GM23338 (cell line): ENCODE measurements at regions not wholly inside any gene's neighbourhood (a gene's known extent, or its start where the extent isn't known, plus 50 kb on each side); places are given as distances from the start of the nearest gene placed in this dataset.

Experiments
- ATAC-seq: fragments of 200-7000 bp; cut with Tn5 transposase; 3 replicates; pipeline ENCODE4 v1.9.1; 2020
- DNase-seq: peaks from one replicate; pipeline ENCODE4 v3.0.0-alpha.2; 2015; ENCODE audit warnings: low spot score
- H2AFZ ChIP-seq: fragments of 200-600 bp; sonication (generic); 2 replicates; pipeline ENCODE4 v1.8.0; 2016; ENCODE audit warnings: antibody characterized with exemption, mild to moderate bottlenecking, moderate library complexity
- H3F3A ChIP-seq: fragments of 200-600 bp; sonication (generic); replicated peaks from 2 replicates; pipeline ENCODE4 v1.8.0; 2017; ENCODE audit warnings: antibody characterized with exemption, mixed run types, low read depth
- H3K27ac ChIP-seq: fragments of 200-600 bp; sonication (generic); 2 replicates; pipeline ENCODE4 v1.6.1; 2016; ENCODE audit warnings: low read depth
- H3K27me3 ChIP-seq: fragments of 200-600 bp; sonication (generic); 2 replicates; pipeline ENCODE4 v1.8.0; 2016; ENCODE audit warnings: mild to moderate bottlenecking, mixed run types, moderate library complexity; ENCODE audit not compliant: insufficient read depth
- H3K36me3 ChIP-seq: fragments of 200-600 bp; sonication (generic); 2 replicates; pipeline ENCODE4 v1.8.0; 2016; ENCODE audit warnings: mild to moderate bottlenecking; ENCODE audit not compliant: insufficient read depth
- H3K4me1 ChIP-seq: fragments of 200-600 bp; sonication (generic); 2 replicates; pipeline ENCODE4 v1.8.0; 2016; ENCODE audit warnings: mild to moderate bottlenecking, moderate library complexity; ENCODE audit not compliant: insufficient read depth
- H3K4me2 ChIP-seq: fragments of 200-600 bp; sonication (generic); 2 replicates; pipeline ENCODE4 v1.7.1; 2017; ENCODE audit warnings: mixed run types
- H3K4me3 ChIP-seq: fragments of 200-600 bp; sonication (generic); 2 replicates; pipeline ENCODE4 v1.6.1; 2016; ENCODE audit warnings: mixed run types
- H3K79me2 ChIP-seq: fragments of 200-600 bp; sonication (generic); replicated peaks from 2 replicates; pipeline ENCODE4 v1.8.0; 2017; ENCODE audit warnings: mild to moderate bottlenecking; ENCODE audit not compliant: insufficient read depth
- H3K9me2 ChIP-seq: fragments of 200-600 bp; sonication (generic); 2 replicates; pipeline ENCODE4 v1.8.0; 2017; ENCODE audit not compliant: insufficient read depth
- H4K20me1 ChIP-seq: fragments of 200-600 bp; sonication (generic); replicated peaks from 2 replicates; pipeline ENCODE4 v1.8.0; 2017; ENCODE audit warnings: mild to moderate bottlenecking; ENCODE audit not compliant: insufficient read depth
- H3K27ac Mint-ChIP-seq: 2 replicates; pipeline ENCODE4 v1.8.0; 2020; ENCODE audit warnings: inconsistent platforms, mild to moderate bottlenecking, moderate library complexity, mixed read lengths
- H3K27me3 Mint-ChIP-seq: 3 replicates; pipeline ENCODE4 v1.8.0; 2022; ENCODE audit warnings: low read depth, mild to moderate bottlenecking, moderate library complexity, mixed read lengths, inconsistent platforms; ENCODE audit not compliant: insufficient read depth, poor library complexity
- H3K36me3 Mint-ChIP-seq: 3 replicates; pipeline ENCODE4 v1.8.0; 2021; ENCODE audit warnings: low read depth, mild to moderate bottlenecking, inconsistent platforms, moderate library complexity, mixed read lengths
- H3K4me1 Mint-ChIP-seq: 3 replicates; pipeline ENCODE4 v1.8.0; 2020; ENCODE audit warnings: mild to moderate bottlenecking, inconsistent platforms, mixed read lengths
- H3K4me3 Mint-ChIP-seq: 3 replicates; pipeline ENCODE4 v1.8.0; 2021; ENCODE audit warnings: moderate library complexity, mild to moderate bottlenecking, inconsistent platforms, mixed read lengths
- H3K9me3 Mint-ChIP-seq: 3 replicates; pipeline ENCODE4 v1.8.0; 2020; ENCODE audit warnings: moderate library complexity, mild to moderate bottlenecking, inconsistent platforms, mixed read lengths
- CREB1 ChIP-seq: fragments of 250-450 bp; sonication (Bioruptor Pico); IDR thresholded peaks from 2 replicates; pipeline ENCODE4 v1.5.0; 2020; ENCODE audit warnings: low read depth, mild to moderate bottlenecking, moderate library complexity
- CTCF ChIP-seq, 2 experiments: fragments of 200-600 bp in 1 of 2; sonication (generic) in 1 of 2; conservative IDR thresholded peaks; 2 replicates each; pipeline versions ENCODE4 v1.5.1 to v1.6.1; 2016 to 2017; ENCODE audit warnings: antibody characterized with exemption in 2 of 2, low read depth in 2 of 2, mild to moderate bottlenecking in 2 of 2, moderate library complexity in 1 of 2
- EZH2 ChIP-seq: fragments of 200-600 bp; sonication (generic); IDR thresholded peaks from one replicate; pipeline ENCODE4 v1.8.0; 2017; ENCODE audit warnings: antibody characterized with exemption, mild to moderate bottlenecking, low read depth; ENCODE audit not compliant: unreplicated experiment
- EZH2phosphoT487 ChIP-seq: fragments of 200-600 bp; sonication (generic); IDR thresholded peaks from one replicate; pipeline ENCODE4 v1.8.1; 2018; ENCODE audit warnings: antibody characterized with exemption; ENCODE audit not compliant: unreplicated experiment
- JUNB ChIP-seq: IDR thresholded peaks from one replicate; pipeline ENCODE4 v1.6.1; 2016; ENCODE audit warnings: antibody characterized with exemption; ENCODE audit not compliant: unreplicated experiment
- NANOG ChIP-seq: IDR thresholded peaks from 2 replicates; pipeline ENCODE4 v1.6.1; 2016; ENCODE audit warnings: antibody characterized with exemption, borderline replicate concordance
- POLR2AphosphoS5 ChIP-seq: IDR thresholded peaks from 2 replicates; pipeline ENCODE4 v1.6.1; 2016; ENCODE audit warnings: antibody characterized with exemption, low read depth
- ZNF114 ChIP-seq: fragments of 250-450 bp; sonication (Bioruptor Pico); IDR thresholded peaks from 2 replicates; pipeline ENCODE4 v1.5.0; 2020; ENCODE audit warnings: mild to moderate bottlenecking, moderate library complexity
- ZNF331 ChIP-seq: fragments of 250-450 bp; sonication (Bioruptor Pico); IDR thresholded peaks from 2 replicates; pipeline ENCODE4 v1.5.0; 2020; ENCODE audit warnings: low read depth, mild to moderate bottlenecking, moderate library complexity
- ZNF462 ChIP-seq: fragments of 250-450 bp; sonication (Bioruptor Pico); IDR thresholded peaks from 2 replicates; pipeline ENCODE4 v1.5.0; 2020; ENCODE audit warnings: mild to moderate bottlenecking, moderate library complexity
- TF ChIP-seq, protein P1 (sequence below): IDR thresholded peaks from 2 replicates; pipeline ENCODE4 v1.6.1; 2016; ENCODE audit warnings: antibody characterized with exemption

DNA sequence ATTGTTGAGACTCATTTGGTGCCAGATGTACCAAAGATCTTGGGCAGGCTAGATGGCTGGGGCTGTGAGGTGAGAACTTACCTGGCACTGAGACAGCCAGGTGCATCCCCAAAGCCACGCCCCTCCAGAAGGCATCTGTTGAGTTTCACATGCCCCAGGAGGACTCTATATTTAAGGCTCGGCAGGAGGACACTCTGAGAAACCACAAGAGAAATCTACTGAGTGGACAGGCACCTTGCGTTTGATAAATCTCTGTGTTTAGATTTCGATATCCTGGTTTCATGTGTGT is 197.9 kb upstream of the ZNF536 start:
- peaks cover 13% of the 10 kb centered on the region; the same call in 2 of the 3 replicates for H3K4me1 Mint-ChIP-seq
- DNase-seq = no peak
- Histone ChIP-seq H3K4me2 (no peak overlapping the region), H3K79me2 (no peaks in the 10 kb centered on the region), H3K4me1 (peaks cover 11% of the 10 kb centered on the region; the same call in 1 of the 2 replicates), H3F3A (no peaks in the 10 kb centered on the region), H2AFZ (no peak overlapping the region), H3K4me3 (no peak overlapping the region), H3K36me3 (no peaks in the 10 kb centered on the region), H3K9me2 (peaks cover 2% of the 10 kb centered on the region; the same call in 1 of the 2 replicates), H4K20me1 (no peaks in the 10 kb centered on the region), H3K27ac (no peak overlapping the region), H3K27me3 (no peaks in the 10 kb centered on the region)
- no peak for ATAC-seq
- TF ChIP-seq EZH2 (no peak), ZNF462 (CRISPR knock-in tag) (no peak), POLR2AphosphoS5 (no peak)
- peaks cover 6% of the 10 kb centered on the region for H3K9me3 Mint-ChIP-seq
- H3K27ac Mint-ChIP-seq = no peak overlapping the region
- H3K27me3 Mint-ChIP-seq = peaks cover 10% of the 10 kb centered on the region
- peaks cover 4% of the 10 kb centered on the region; the same call in 1 of the 3 replicates for H3K36me3 Mint-ChIP-seq
- H3K4me3 Mint-ChIP-seq = no peak overlapping the region

- no peak overlapping the region for H3K4me3 Mint-ChIP-seq
- H3K9me3 Mint-ChIP-seq = peaks cover 10% of the 10 kb centered on the region
- H3K36me3 ChIP-seq = no peaks in the 10 kb centered on the region
- no peaks in the 10 kb centered on the region for H4K20me1 ChIP-seq
- peaks cover 13% of the 10 kb centered on the region; the same call in 2 of the 3 replicates for H3K4me1 Mint-ChIP-seq
- peaks cover 11% of the 10 kb centered on the region; the same call in 1 of the 2 replicates for H3K4me1 ChIP-seq
- ATAC-seq (no peak), DNase-seq (no peak)
- H3K4me2 ChIP-seq = no peak overlapping the region
- H3K27me3 ChIP-seq = no peaks in the 10 kb centered on the region
- peaks cover 2% of the 10 kb centered on the region; the same call in 1 of the 2 replicates for H3K9me2 ChIP-seq
- no peak overlapping the region for H3K4me3 ChIP-seq
- peaks cover 10% of the 10 kb centered on the region for H3K27me3 Mint-ChIP-seq
- H3F3A ChIP-seq = no peaks in the 10 kb centered on the region
- H2AFZ ChIP-seq = no peak overlapping the region
- peaks cover 4% of the 10 kb centered on the region; the same call in 1 of the 3 replicates for H3K36me3 Mint-ChIP-seq
- no peak overlapping the region for H3K27ac Mint-ChIP-seq
- no peak overlapping the region for H3K27ac ChIP-seq
- no peaks in the 10 kb centered on the region for H3K79me2 ChIP-seq
- TF ChIP-seq JUNB = no peak
- no peak for TF ChIP-seq CREB1 (CRISPR knock-in tag)
- no peak for TF ChIP-seq CTCF (conservative IDR thresholded peaks at IDR 0.05; ENCODE audit: low read depth in 2 of 2)
- TF ChIP-seq NANOG = no peak
- TF ChIP-seq ZNF114 = no peak
- TF ChIP-seq POLR2AphosphoS5 = no peak
- TF ChIP-seq ZNF331 (CRISPR knock-in tag) = no peak
- TF ChIP-seq, protein P1, sequence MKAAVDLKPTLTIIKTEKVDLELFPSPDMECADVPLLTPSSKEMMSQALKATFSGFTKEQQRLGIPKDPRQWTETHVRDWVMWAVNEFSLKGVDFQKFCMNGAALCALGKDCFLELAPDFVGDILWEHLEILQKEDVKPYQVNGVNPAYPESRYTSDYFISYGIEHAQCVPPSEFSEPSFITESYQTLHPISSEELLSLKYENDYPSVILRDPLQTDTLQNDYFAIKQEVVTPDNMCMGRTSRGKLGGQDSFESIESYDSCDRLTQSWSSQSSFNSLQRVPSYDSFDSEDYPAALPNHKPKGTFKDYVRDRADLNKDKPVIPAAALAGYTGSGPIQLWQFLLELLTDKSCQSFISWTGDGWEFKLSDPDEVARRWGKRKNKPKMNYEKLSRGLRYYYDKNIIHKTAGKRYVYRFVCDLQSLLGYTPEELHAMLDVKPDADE = no peak
- TF ChIP-seq EZH2phosphoT487 = no peak
Measured at GRCh38 chr19:30174791-30175190, 197.4 kb upstream of the ZNF536 start.
